Left forelimb (tissue), 1 donor: ENCODE measurements at regions not wholly inside any gene's neighbourhood (a gene's known extent, or its start where the extent isn't known, plus 50 kb on each side); places are given as distances from the start of the nearest gene placed in this dataset.
"Not testable (repeated sequence)": the region's sequence is repeated elsewhere in the genome, so short reads cannot be mapped to it uniquely, and the experiment has no call there.

Experiments
- DNase-seq: peaks from one replicate; pipeline ENCODE4 v3.0.0-alpha.2; 2018; ENCODE audit warnings: low spot score

GRCh38 chr6:105880030-105880492 is 206.1 kb upstream of the PRDM1 start:
- DNase-seq = no peak

GRCh38 chr6:105879146-105879545 is 207.0 kb upstream of the PRDM1 start:
- no peak for DNase-seq

DNA sequence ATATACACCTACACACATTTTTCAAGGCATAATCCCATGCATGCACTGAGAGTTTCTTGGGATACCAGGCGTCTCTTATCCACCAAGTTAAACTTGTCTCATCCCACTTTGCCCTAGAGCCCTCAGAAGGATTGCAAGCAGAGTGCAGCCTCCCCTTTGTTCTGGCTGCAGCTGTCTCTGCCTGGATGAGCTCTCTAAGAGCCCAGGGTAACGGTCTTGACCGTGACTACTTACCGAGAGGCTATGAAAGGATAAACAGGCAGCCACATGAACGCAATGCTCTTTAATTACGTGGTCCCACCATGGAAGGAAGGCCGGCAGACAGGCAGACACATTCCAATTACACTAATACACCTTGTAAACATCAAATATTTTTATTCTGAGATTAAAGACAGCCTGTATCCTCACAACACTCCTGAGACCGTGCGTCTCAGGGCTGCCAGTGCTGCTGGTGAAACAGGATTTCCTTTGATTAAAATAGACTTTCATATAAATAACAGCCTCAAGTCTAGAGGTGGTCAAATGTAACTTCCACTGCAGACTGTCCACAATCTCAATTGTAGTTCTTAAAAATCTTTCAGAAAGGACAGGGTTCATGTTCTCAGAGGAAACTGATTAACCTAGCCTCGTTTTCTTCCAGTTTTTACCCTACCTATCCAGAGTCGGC is 210.0 kb upstream of the PRDM1 start:
- DNase-seq = no peak

GRCh38 chr6:105874835-105875626 is 211.1 kb upstream of the PRDM1 start:
- DNase-seq = no peak

DNA sequence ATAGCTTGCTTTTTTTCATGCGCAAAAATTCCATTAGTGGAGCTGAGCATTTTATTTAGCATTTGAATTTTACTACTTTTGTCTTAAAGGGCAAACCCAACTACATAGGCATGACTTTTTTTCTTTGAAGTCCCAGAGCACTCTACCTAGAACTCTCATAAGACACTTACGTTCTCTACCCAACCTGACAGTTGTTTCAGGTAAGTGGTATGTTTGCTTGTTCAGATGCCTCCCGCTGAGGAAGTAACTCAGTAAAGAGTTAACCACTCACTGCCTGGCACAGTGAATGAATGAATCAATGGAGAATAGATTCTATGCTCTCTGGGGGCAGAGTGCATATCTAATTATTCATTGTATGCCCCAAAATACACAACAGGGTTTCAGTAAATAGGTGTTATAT is 212.3 kb upstream of the PRDM1 start:
- DNase-seq = no peak

- no peak for DNase-seq
Measured at GRCh38 chr6:105873211-105873704, 212.9 kb upstream of the PRDM1 start.

GRCh38 chr6:105872249-105872648 is 213.9 kb upstream of the PRDM1 start:
- DNase-seq = no peak

DNA sequence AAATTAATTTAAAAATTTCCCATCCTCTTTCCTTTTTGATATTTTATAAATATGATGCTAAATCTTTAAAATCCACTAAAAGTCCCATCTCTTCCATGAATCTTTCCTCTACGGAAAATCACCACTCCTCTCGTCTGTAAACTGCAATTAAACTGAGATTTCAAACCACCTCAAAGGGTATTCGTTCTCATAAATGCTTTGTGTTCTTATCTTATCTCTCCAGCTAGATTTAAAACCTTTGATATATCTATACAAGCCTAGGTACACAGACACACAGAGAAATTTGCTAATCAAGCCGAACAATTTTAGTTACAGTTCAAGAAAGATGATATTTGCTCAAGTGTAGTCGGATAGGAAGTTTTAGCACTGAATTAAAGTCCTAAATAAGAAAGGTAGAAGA is 214.6 kb upstream of the PRDM1 start:
- DNase-seq = no peak

GRCh38 chr6:105869835-105870440 is 216.2 kb upstream of the PRDM1 start:
- DNase-seq = no peak

DNA sequence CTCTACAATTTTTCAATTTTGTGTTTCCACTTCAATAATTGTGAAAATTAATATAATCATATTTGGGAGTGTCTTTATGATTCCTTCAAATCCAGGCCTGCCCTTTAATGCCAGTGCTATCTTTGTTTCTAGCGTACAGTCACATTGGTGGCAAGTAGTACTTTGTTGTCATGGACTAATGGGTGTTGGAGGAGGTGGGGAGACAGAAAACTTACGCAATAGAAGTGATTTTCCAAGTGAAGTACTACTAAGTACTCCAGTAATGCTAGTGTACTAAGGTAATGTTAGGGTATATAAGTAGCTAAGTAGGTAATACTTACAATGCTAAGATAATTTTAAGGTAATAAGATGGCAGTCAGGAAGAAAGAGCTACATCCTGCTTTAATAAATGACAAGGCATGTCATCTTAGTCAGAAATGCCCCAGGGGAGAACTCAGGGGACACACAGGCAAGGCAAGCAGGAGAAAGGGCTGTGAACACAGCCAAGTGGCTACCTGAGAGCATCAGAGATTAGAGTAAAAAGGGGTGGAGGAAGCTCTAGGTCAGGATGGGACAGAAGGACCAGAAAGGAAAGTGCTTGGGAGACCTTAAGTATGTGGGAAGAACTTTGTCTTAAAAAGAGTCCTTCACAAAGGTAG is 217.2 kb upstream of the PRDM1 start:
- DNase-seq = no peak

- DNase-seq = no peak
Measured at GRCh38 chr6:105867821-105868220, 218.3 kb upstream of the PRDM1 start.

DNA sequence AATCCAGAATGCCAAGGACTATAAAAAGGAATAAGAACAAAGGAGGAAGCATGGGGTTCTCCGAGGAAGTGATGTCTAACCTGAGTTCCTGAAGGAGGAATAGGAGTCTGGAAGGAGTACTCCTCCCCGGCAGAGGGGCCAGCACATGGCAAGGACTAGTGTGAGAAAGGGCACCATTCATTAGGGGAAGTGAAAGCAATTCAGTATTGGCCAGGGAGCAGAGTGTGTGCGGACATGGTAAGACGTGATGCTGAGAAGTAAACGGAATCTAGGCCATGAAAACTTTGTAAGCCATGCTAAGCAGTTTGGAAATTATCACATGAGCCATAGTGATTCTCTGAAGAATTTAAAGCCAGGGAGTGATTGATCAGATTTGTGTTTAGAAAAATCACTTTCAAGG is 218.9 kb upstream of the PRDM1 start:
- DNase-seq = no peak

- DNase-seq = no peak
Measured at GRCh38 chr6:105862936-105863607, 223.1 kb upstream of the PRDM1 start.

DNA sequence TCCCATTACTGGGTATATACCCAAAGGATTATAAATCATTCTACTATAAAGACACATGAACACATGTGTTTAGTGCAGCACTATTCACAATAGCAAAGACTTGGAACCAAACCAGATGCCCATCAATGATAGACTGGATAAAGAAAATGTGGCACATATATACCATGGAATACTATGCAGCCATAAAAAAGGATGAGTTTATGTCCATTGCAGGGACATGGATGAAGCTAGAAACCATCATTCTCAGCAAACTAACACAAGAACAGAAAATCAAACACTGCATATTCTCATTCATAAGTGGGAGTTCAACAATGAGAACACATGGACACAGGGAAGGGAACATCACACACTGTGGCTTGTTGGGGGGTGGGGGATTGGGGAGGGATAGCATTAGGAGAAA is 225.2 kb upstream of the PRDM1 start:
- not testable (repeated sequence) for DNase-seq

DNA sequence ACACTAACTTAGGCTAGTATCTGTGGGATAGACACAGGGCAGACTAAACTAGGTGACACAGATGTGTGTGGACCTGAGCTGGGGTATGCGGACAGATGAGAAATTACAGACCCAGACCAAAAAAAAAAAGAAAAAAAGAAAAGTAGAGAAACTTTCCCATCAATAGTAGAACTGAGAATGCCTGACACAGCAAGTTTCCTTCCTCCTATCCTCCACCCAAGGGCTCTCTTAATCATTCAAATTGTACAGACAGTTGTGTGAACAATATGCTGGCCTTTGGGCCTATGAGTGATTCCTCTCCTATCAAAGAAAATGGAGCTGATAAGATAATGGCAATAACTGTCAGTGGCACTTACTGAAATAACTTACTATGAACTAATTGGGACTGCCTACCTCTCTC is 226.7 kb upstream of the PRDM1 start:
- DNase-seq = no peak

- DNase-seq = not testable (repeated sequence)
Measured at GRCh38 chr6:105858639-105859038, 227.5 kb upstream of the PRDM1 start.

DNA sequence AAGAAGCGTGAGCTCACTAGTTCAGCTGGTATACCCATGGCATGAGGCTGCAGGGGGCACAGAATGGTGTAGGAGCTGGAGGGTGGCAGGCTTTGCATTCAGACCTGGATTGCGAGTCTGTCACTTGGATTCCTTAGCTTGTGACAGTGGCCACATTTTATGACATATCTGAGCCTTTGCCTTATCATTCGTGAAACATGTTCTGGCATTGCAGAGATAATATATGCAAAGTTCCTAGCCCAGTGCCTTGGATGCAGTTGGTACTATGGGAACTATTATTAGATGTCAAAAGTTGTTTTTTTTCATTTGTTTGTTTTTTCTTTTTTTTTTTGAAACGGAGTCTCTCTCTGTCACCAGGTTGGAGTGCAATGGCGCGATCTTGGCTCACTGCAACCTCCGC is 230.7 kb upstream of the PRDM1 start:
- no peak for DNase-seq

- not testable (repeated sequence) for DNase-seq
Measured at GRCh38 chr6:105853979-105854378, 232.2 kb upstream of the PRDM1 start.

GRCh38 chr6:105851606-105852005 is 234.5 kb upstream of the PRDM1 start:
- no peak for DNase-seq

GRCh38 chr6:105851113-105851580 is 235.0 kb upstream of the PRDM1 start:
- DNase-seq = no peak

GRCh38 chr6:105850261-105851112 is 235.6 kb upstream of the PRDM1 start:
- DNase-seq = no peak
